ENCODE measurements at regions not wholly inside any gene's neighbourhood (a gene's known extent, or its start where the extent isn't known, plus 50 kb on each side); places are given as distances from the start of the nearest gene placed in this dataset.

DNA sequence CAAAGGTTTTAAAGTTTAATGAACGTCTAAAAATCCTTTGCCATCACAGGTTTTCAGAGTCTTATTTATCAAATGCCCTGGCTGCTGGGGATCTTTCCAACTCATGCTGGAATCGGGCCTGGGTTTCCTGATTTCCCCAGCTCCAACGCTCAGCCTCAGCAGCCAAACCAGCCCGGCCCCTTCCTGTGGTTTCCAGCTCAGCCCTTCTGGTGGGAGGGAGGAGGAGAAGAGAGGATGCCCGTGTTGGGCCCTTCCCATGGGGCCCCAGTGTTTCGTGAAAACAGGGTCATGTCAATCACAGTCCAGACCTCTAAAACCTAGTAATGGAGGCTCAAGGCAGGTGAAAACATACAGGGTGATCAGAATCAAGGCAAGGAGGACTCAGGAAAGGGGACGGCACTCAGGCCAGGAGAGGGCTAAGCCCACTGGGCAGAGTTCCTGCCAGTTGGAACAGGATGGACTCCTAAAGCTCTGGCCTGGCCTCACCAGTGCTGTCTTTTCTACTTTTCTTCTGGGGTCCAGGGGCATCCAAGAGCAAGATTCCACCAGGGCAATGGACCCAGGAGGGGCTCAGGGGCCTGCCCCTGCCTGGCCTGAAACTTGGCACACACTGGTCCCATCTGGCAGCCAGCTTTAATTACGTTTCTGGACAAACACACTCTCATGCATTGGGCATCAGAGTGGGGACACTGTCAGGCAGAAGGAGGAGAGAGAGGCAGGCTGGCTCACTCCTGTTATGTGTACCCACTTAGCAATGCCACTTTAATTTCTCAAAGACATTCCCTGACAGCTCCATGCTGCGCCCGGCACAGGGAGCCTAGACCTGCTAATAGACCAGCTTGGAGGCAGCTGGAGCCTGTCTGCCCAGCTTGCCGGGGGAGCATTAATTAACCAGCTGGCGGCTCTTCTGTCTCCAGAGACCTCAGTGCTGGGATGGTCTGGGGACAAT, 194.6 kb downstream of the FAM43A start:
- TF ChIP-seq POLR2AphosphoS5 (IDR thresholded peaks at IDR 0.05; ENCODE audit: borderline replicate concordance, low read depth, low read length) (no peak), FOXP2 (optimal IDR thresholded peaks at IDR 0.05; ENCODE audit: control extremely low read depth, extremely low read length, insufficient read depth) (no peak), EZH2 (IDR thresholded peaks at IDR 0.05) (no peak)

All from SK-N-MC (cell line).